Uterus (tissue), 3 donors: ENCODE measurements at regions not wholly inside any gene's neighbourhood (a gene's known extent, or its start where the extent isn't known, plus 50 kb on each side); places are given as distances from the start of the nearest gene placed in this dataset.

Experiments
- DNase-seq, 2 donors: peaks; one replicate each; pipeline ENCODE4 v3.0.0-alpha.2; 2019 to 2020
- H3K27ac ChIP-seq, 2 donors: fragments of 200-600 bp; sonication (generic); 1 replicate in 1 of 2; 2 replicates in 1 of 2; pipeline ENCODE4 v1.5.1; 2016 to 2018
- H3K27me3 ChIP-seq, 2 donors: fragments of 200-600 bp; sonication (generic); one replicate each; pipeline ENCODE4 v1.5.1; 2018 to 2019; ENCODE audit warnings: control low read depth in 1 of 2
- H3K36me3 ChIP-seq, 2 donors: fragments of 200-600 bp; sonication (generic); one replicate each; pipeline ENCODE4 v1.5.1; 2019; ENCODE audit warnings: control low read depth in 1 of 2
- H3K4me1 ChIP-seq, 2 donors: fragments of 200-600 bp; sonication (generic); one replicate each; pipeline ENCODE4 v1.5.1; 2018 to 2019; ENCODE audit warnings: control low read depth in 1 of 2
- H3K4me3 ChIP-seq, 2 donors: fragments of 200-600 bp; sonication (generic); 1 replicate in 1 of 2; 2 replicates in 1 of 2; pipeline ENCODE4 v1.5.1; 2018 to 2019; ENCODE audit warnings: mild to moderate bottlenecking in 1 of 2
- H3K9me3 ChIP-seq, 2 donors: fragments of 200-600 bp; sonication (generic); one replicate each; pipeline ENCODE4 v1.5.1; 2019; ENCODE audit warnings: control low read depth in 1 of 2
- CTCF ChIP-seq, 4 experiments: fragments of 200-600 bp in 2 of 4; fragments of 450-650 bp in 2 of 4; sonication (generic) in 2 of 4; IDR thresholded peaks; one replicate each; pipeline ENCODE4 v1.5.1; 2016 to 2019; ENCODE audit warnings: antibody characterized with exemption in 4 of 4, mild to moderate bottlenecking in 2 of 4, moderate library complexity in 1 of 4
- POLR2A ChIP-seq, 2 donors: fragments of 450-650 bp; IDR thresholded peaks; one replicate each; pipeline ENCODE4 v1.6.1; 2016; ENCODE audit warnings: antibody characterized with exemption in 2 of 2, mild to moderate bottlenecking in 1 of 2, moderate library complexity in 1 of 2
- intact Hi-C: fragments of 100-400 bp; cut with DNase I; formaldehyde crosslinking; loops from one replicate; pipeline ENCODE4 v1.15.1; 2023; ENCODE audit warnings: low total_unique reads
- donor health status: DM: yes; HTN: yes; CAD: no.

DNA sequence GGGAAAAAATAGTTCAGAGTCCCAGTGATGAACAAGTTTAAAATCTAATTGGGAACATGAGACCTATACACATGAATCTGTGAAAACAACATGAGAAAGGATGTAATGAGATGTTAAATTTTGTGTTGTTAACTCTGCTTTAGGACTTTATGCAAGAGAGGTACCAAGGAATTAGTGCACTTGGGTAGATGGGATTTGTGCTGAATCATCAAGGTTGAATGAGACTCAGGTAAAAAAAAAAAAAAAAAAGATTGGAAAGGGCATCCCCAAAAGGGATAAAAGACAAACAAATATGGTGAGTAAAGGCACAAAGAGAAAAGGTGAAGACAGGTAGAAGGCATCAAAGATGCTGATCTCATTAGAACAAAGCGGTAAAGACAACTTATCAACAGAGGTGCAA lies 644.4 kb downstream of the CBLN4 start:
- intact Hi-C loops = no loop called here
- no peak for DNase-seq
- Histone ChIP-seq H3K9me3 (no peaks in the 10 kb centered on the region), H3K27me3 (no peaks in the 10 kb centered on the region), H3K36me3 (no peaks in the 10 kb centered on the region), H3K4me3 (no peak overlapping the region), H3K27ac (no peak overlapping the region), H3K4me1 (no peaks in the 10 kb centered on the region)
- TF ChIP-seq POLR2A (IDR thresholded peaks at IDR 0.05) (no peak), CTCF (IDR thresholded peaks at IDR 0.05) (no peak)

DNA sequence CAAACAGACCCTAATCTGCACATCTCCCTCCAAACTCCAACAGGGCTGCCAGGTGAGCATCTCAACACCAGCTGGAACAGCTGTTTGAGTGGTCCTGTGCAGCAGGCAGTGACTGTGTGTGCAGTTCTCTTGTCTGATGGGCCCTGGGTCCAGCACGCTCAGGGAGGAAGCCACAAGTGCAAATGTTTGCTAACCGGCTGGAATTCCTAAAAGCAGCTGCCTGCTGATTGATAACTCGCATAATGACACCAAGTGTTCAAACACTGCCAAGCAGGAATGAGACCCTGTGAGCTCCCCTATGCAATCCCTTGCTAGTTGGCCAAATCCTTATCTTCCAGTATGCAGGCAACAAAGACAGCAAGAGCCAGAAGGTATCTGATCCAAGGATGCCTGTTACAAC lies 650.6 kb downstream of the CBLN4 start:
- Histone ChIP-seq H3K4me3 (no peak overlapping the region), H3K9me3 (no peaks in the 10 kb centered on the region), H3K36me3 (no peaks in the 10 kb centered on the region), H3K27me3 (no peaks in the 10 kb centered on the region), H3K27ac (no peak overlapping the region), H3K4me1 (no peaks in the 10 kb centered on the region)
- TF ChIP-seq POLR2A (IDR thresholded peaks at IDR 0.05) (no peak), CTCF (IDR thresholded peaks at IDR 0.05) (no peak)
- no peak for DNase-seq
- intact Hi-C loops = no loop called here

DNA sequence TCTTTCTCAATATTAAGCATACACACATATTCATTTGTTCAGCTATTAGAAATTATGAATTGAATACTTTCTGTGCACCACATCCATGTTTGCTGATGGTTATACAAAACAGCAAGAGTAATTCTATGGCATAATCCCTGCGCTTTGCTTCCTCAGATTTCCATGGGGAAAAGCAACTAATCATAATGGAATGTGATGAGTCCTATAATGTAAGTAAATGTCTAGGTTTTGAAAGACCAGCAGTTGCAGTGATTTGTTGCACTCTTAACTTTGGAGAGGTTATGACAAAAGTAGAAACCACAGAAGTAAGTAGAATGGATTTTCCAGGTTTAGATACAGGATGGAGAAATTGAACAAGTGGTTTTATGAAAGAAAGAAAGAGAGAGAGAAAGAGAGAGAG lies 652.1 kb downstream of the CBLN4 start:
- no peaks in the 10 kb centered on the region for H3K36me3 ChIP-seq
- H3K27me3 ChIP-seq = no peaks in the 10 kb centered on the region
- intact Hi-C loops = no loop called here
- no peak overlapping the region for H3K27ac ChIP-seq
- TF ChIP-seq POLR2A (IDR thresholded peaks at IDR 0.05) (no peak), CTCF (IDR thresholded peaks at IDR 0.05) (no peak)
- no peaks in the 10 kb centered on the region for H3K9me3 ChIP-seq
- H3K4me3 ChIP-seq = no peak overlapping the region
- H3K4me1 ChIP-seq = no peaks in the 10 kb centered on the region
- DNase-seq = no peak

DNA sequence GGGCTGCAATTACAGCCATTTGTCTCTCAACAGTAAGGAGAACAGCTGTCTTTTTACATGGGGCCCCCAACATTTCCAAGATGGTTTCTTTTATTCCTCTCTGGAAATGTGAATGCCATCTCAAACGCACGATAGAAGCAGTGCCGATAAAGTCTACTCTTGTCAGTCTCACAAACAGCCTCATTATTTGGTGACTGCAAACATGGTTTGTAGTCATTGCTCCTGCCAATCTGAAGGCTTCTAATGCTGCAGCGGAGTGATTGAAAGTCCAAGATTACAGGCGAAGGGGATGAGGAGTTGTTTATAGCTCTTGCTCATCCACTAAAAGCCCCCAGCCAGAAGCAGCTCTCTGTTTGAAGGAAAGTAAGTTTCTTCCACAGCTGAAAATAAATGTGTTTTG lies 657.1 kb downstream of the CBLN4 start:
- DNase-seq = no peak
- Histone ChIP-seq H3K27ac (no peak overlapping the region), H3K27me3 (no peaks in the 10 kb centered on the region), H3K9me3 (no peaks in the 10 kb centered on the region), H3K4me1 (no peaks in the 10 kb centered on the region), H3K36me3 (no peaks in the 10 kb centered on the region), H3K4me3 (no peak overlapping the region)
- TF ChIP-seq CTCF (IDR thresholded peaks at IDR 0.05) = no peak
- intact Hi-C loops = no loop called here

- no peak for DNase-seq
- intact Hi-C loops = no loop called here
- no peak for TF ChIP-seq POLR2A (IDR thresholded peaks at IDR 0.05)
- TF ChIP-seq CTCF (IDR thresholded peaks at IDR 0.05) = no peak
- Histone ChIP-seq H3K4me3 (no peak overlapping the region), H3K9me3 (no peaks in the 10 kb centered on the region), H3K27me3 (no peaks in the 10 kb centered on the region), H3K36me3 (no peaks in the 10 kb centered on the region), H3K27ac (no peak overlapping the region), H3K4me1 (no peaks in the 10 kb centered on the region)
Observed at GRCh38 chr20:55342822-55343221, 662.5 kb downstream of the CBLN4 start.
